GM13977 (cell line): ENCODE measurements at regions not wholly inside any gene's neighbourhood (a gene's known extent, or its start where the extent isn't known, plus 50 kb on each side); places are given as distances from the start of the nearest gene placed in this dataset.

Experiments used
- DNase-seq: peaks from one replicate; pipeline ENCODE4 v3.0.0; 2012; ENCODE audit warnings: low spot score
- CTCF ChIP-seq: IDR thresholded peaks from 2 replicates; pipeline ENCODE4 v1.5.1; 2012; ENCODE audit warnings: mild to moderate bottlenecking, control low read depth; ENCODE audit not compliant: insufficient read depth; ENCODE audit errors: extremely low read depth, missing control alignments
- in situ Hi-C: fragments of 300-500 bp; cut with MboI; formaldehyde crosslinking; loops from one replicate; pipeline ENCODE4 v1.12.0; 2022; ENCODE audit warnings: low sequenced_read_pairs, low pct_unique_long_range_greater_than_20kb, mixed read lengths, inconsistent platforms; ENCODE audit not compliant: unreplicated experiment

- in situ Hi-C loops, result no loop called here
- no peak for DNase-seq
- TF ChIP-seq CTCF, result no peak
Measured at GRCh38 chr4:165748321-165748720, 124.7 kb upstream of the TLL1 start.

- no peak for TF ChIP-seq CTCF
- in situ Hi-C loops, result no loop called here
- no peak for DNase-seq
Measured at GRCh38 chr4:165751882-165752281, 121.2 kb upstream of the TLL1 start.

- no peak for DNase-seq
- no peak for TF ChIP-seq CTCF
Measured at GRCh38 chr4:165754664-165755063, 118.4 kb upstream of the TLL1 start.

GRCh38 chr4:165756836-165757235, 116.2 kb upstream of the TLL1 start:
- no peak for TF ChIP-seq CTCF

More at GRCh38 chr4:165754664-165755063, 118.4 kb upstream of the TLL1 start:
- in situ Hi-C loops, result no loop called here

GRCh38 chr4:165757451-165757850, 115.6 kb upstream of the TLL1 start:
- in situ Hi-C loops, result no loop called here
- no peak for TF ChIP-seq CTCF
- DNase-seq, result no peak

More at GRCh38 chr4:165756836-165757235, 116.2 kb upstream of the TLL1 start:
- DNase-seq, result no peak
- in situ Hi-C loops, result no loop called here

GRCh38 chr4:165758086-165758485, 115.0 kb upstream of the TLL1 start:
- in situ Hi-C loops, result no loop called here
- TF ChIP-seq CTCF, result no peak
- DNase-seq, result no peak

GRCh38 chr4:165760182-165760581, 112.9 kb upstream of the TLL1 start:
- in situ Hi-C loops, result no loop called here
- TF ChIP-seq CTCF, result no peak
- no peak for DNase-seq
